Gastrocnemius medialis (tissue), 4 donors: ENCODE measurements at regions not wholly inside any gene's neighbourhood (a gene's known extent, or its start where the extent isn't known, plus 50 kb on each side); places are given as distances from the start of the nearest gene placed in this dataset.
"Not testable (repeated sequence)": the region's sequence is repeated elsewhere in the genome, so short reads cannot be mapped to it uniquely, and the experiment has no call there.

Experiments used
- ATAC-seq, 2 donors: fragments of 150-250 bp; one replicate each; pipeline ENCODE4 v1.9.1; 2016
- DNase-seq, 2 donors: peaks; one replicate each; pipeline ENCODE4 v3.0.0-alpha.2; 2019
- H3K27ac ChIP-seq, 4 donors: fragments of 200-600 bp; sonication (generic); 1 replicate in 1 of 4; 2 replicates in 3 of 4; pipeline ENCODE4 v1.5.1; 2016 to 2018; ENCODE audit warnings: mild to moderate bottlenecking in 2 of 4, moderate library complexity in 1 of 4
- H3K27me3 ChIP-seq, 3 donors: fragments of 200-600 bp; sonication (generic) in 2 of 3; 1 replicate in 1 of 3; 2 replicates in 2 of 3; pipeline versions ENCODE4 v1.5.1 to v1.6.0; 2016 to 2019; ENCODE audit warnings: mild to moderate bottlenecking in 1 of 3, moderate library complexity in 1 of 3
- H3K36me3 ChIP-seq, 2 donors: fragments of 200-600 bp; sonication (generic) in 1 of 2; one replicate each; pipeline ENCODE4 v1.5.1; 2017 to 2018
- H3K4me1 ChIP-seq, 2 donors: fragments of 200-600 bp; sonication (generic) in 1 of 2; one replicate each; pipeline ENCODE4 v1.5.1; 2016 to 2017; ENCODE audit warnings: mild to moderate bottlenecking in 2 of 2
- H3K4me3 ChIP-seq, 4 donors: fragments of 200-600 bp; sonication (generic) in 3 of 4; 1 replicate in 1 of 4; 2 replicates in 3 of 4; pipeline ENCODE4 v1.5.1; 2016 to 2019; ENCODE audit warnings: mild to moderate bottlenecking in 2 of 4
- H3K9me3 ChIP-seq, 3 donors: fragments of 200-600 bp; sonication (generic) in 2 of 3; 1 replicate in 1 of 3; 2 replicates in 2 of 3; pipeline ENCODE4 v1.5.1; 2016 to 2019
- POLR2A ChIP-seq, 2 donors: fragments of 450-650 bp; IDR thresholded peaks; one replicate each; pipeline ENCODE4 v1.6.1; 2017; ENCODE audit warnings: antibody characterized with exemption in 2 of 2, mild to moderate bottlenecking in 2 of 2, moderate library complexity in 2 of 2
- in situ Hi-C, 4 donors: fragments of 200-750 bp; cut with MboI; loops; one replicate each; pipeline versions ENCODE4 v1.15.0 to v1.8.0; 2017; ENCODE audit warnings: low sequenced_read_pairs in 4 of 4
- intact Hi-C: fragments of 100-400 bp; cut with DNase I; formaldehyde crosslinking; loops from one replicate; pipeline ENCODE4 v1.15.1; 2023; ENCODE audit warnings: low total_unique reads
- TF ChIP-seq, protein P1 (sequence below), 5 experiments: fragments of 450-650 bp in 3 of 5; fragments of 200-600 bp in 2 of 5; sonication (generic) in 2 of 5; IDR thresholded peaks in 4 of 5; conservative IDR thresholded peaks in 1 of 5; 1 replicate in 4 of 5; 2 replicates in 1 of 5; pipeline ENCODE4 v1.5.1; 2016 to 2019; ENCODE audit warnings: antibody characterized with exemption in 5 of 5, mild to moderate bottlenecking in 3 of 5, moderate library complexity in 3 of 5

DNA sequence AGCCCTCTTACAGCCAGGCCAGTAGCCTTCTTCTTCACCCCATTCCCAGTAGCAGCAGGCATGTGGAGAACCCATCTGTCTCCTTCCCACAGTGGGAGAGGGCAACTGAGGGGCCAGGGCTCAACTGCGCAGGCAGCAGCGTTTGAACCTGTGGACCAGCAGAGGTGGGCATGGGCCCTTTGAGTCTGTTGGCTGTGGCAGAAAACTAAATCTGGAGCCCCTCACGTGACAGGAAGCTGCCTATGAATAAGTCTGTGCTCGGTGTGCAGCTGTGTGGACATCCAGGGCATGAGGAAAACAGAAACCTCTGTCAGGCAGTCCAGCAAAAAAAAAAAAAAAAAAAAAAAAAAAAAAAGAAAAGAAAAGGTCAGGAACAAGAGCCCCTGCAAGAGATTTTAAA, 189.2 kb upstream of the NR3C1 start:
- intact Hi-C loops: no loop called here
- Histone ChIP-seq H3K9me3 (no peaks in the 10 kb centered on the region), H3K4me1 (no peaks in the 10 kb centered on the region), H3K27ac (no peak overlapping the region), H3K36me3 (no peaks in the 10 kb centered on the region), H3K4me3 (no peak overlapping the region), H3K27me3 (no peaks in the 10 kb centered on the region)
- ATAC-seq: no peak
- in situ Hi-C loops: no loop called here
- TF ChIP-seq, protein P1, sequence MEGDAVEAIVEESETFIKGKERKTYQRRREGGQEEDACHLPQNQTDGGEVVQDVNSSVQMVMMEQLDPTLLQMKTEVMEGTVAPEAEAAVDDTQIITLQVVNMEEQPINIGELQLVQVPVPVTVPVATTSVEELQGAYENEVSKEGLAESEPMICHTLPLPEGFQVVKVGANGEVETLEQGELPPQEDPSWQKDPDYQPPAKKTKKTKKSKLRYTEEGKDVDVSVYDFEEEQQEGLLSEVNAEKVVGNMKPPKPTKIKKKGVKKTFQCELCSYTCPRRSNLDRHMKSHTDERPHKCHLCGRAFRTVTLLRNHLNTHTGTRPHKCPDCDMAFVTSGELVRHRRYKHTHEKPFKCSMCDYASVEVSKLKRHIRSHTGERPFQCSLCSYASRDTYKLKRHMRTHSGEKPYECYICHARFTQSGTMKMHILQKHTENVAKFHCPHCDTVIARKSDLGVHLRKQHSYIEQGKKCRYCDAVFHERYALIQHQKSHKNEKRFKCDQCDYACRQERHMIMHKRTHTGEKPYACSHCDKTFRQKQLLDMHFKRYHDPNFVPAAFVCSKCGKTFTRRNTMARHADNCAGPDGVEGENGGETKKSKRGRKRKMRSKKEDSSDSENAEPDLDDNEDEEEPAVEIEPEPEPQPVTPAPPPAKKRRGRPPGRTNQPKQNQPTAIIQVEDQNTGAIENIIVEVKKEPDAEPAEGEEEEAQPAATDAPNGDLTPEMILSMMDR (IDR thresholded peaks at IDR 0.05 in 4 of 5, conservative IDR thresholded peaks at IDR 0.05 in 1 of 5): no peak
- TF ChIP-seq POLR2A (IDR thresholded peaks at IDR 0.05): no peak
- DNase-seq: no peak

DNA sequence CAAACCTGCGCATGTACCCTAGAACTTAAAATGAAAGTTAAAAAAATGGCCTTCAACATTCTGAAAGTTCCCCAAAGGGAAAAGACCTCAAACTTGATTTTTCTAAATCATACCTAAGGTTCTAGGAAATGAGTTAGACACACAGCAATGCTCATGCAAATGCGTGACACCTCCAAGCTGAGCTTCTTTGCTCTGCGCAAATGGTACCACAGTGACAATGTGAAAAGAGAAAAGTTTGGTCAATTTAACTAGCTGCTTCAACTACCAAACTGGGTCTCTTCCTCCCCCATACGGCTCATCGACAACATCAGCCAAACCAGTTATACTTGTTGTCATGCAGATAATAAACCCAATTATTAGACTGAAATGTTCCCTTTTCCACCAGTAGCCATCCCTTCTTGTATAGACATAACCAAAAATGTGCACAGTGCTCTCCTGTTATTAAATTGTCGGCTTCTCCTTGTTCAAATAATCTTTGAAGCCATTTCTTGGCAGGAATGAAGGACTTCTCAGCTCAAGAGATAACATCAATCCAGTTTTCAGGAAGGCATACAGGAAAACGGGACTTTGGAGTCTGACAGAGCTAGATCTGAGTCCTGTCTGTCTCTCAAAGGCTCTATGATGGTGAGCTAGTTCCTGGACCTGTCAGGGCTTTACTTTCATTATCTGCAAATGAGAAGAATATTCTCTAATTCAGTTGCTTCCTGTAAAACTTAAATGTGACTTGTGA, 185.6 kb upstream of the NR3C1 start:
- H3K9me3 ChIP-seq: no peaks in the 10 kb centered on the region
- H3K4me1 ChIP-seq: no peaks in the 10 kb centered on the region
- H3K4me3 ChIP-seq: no peak overlapping the region
- no peaks in the 10 kb centered on the region for H3K36me3 ChIP-seq
- no peaks in the 10 kb centered on the region for H3K27me3 ChIP-seq
- intact Hi-C loops: no loop called here
- TF ChIP-seq, protein P1 (IDR thresholded peaks at IDR 0.05 in 4 of 5, conservative IDR thresholded peaks at IDR 0.05 in 1 of 5): no peak
- no peak for TF ChIP-seq POLR2A (IDR thresholded peaks at IDR 0.05)
- ATAC-seq: no peak
- no peak for DNase-seq
- in situ Hi-C loops: no loop called here
- no peak overlapping the region for H3K27ac ChIP-seq

DNA sequence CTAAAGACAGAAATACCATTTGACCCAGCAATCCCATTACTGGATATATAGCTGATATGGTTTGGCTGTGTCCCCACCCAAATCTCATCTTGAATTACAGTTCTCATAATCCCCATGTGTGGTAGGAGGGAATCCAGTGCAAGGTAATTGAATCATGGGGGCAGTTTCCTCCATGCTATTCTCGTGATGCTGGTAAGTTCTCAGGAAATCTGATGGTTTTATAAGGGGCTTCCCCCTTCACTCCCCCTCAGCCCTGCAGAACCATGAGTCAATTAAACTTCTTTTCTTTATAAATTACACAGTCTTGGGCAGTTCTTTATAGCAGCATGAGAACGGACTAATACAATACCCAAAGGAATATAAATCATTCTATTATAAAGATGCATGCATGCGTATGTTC, 184.6 kb upstream of the NR3C1 start:
- DNase-seq, in situ Hi-C loops, H3K4me1 ChIP-seq, H3K4me3 ChIP-seq, intact Hi-C loops, H3K27me3 ChIP-seq, ATAC-seq, H3K9me3 ChIP-seq, H3K36me3 ChIP-seq, H3K27ac ChIP-seq: not testable (repeated sequence)

DNA sequence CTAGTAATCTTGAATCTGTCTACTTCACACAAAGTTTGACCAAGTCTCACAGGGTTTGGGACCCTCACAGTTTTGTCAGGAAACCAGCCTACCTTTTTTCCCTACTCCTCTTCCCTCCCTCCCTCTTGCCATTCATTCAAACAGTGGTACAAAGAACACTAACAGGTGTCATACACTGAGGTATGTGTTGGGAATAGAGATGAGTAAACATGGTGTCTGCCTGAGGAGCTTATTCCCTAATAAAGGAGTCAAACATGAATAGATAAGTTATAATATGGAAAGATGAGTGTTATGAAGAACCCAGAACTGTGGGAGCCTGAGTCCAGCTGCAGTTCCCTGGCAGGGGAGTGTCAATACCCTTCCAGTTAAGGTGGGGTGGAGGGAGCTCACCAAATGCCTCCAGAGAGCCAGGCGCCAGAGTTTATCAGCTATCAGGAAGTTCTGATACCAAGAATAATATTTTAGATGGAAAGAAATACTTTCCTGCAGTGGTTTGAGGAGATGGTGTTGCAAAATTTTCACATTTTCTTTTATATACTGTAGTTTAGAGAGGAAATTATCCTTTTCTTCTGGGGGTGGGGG, 183.4 kb upstream of the NR3C1 start:
- intact Hi-C loops (no loop called here), in situ Hi-C loops (no loop called here)
- DNase-seq: no peak
- Histone ChIP-seq H3K4me3 (no peak overlapping the region), H3K27ac (no peak overlapping the region), H3K4me1 (no peaks in the 10 kb centered on the region), H3K27me3 (no peaks in the 10 kb centered on the region), H3K9me3 (no peaks in the 10 kb centered on the region), H3K36me3 (no peaks in the 10 kb centered on the region)
- TF ChIP-seq POLR2A (IDR thresholded peaks at IDR 0.05): no peak
- TF ChIP-seq, protein P1 (IDR thresholded peaks at IDR 0.05 in 4 of 5, conservative IDR thresholded peaks at IDR 0.05 in 1 of 5): no peak
- no peak for ATAC-seq

DNA sequence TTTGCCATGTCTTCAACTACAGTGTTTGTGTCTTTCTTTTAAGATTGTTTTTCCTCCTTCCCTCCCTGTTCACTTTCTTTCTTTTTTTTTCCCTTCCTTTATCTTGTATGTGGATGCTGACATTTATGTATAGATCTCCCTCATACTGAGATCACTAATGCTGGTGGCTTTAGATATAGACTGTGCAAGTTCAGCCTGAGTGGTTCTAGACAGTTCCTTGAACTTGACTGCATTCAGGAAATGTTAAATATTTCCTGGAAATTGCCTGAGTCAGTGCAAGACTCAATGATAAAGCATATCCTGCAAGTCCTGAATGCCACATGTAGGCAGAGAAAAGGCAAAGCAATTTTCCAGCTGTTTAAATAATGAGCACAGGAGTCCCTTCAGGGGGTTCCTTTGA, 182.5 kb upstream of the NR3C1 start:
- H3K4me3 ChIP-seq: no peak overlapping the region
- ATAC-seq: no peak
- H3K36me3 ChIP-seq: no peaks in the 10 kb centered on the region
- no peaks in the 10 kb centered on the region for H3K9me3 ChIP-seq
- H3K4me1 ChIP-seq: no peaks in the 10 kb centered on the region
- no peak overlapping the region for H3K27ac ChIP-seq
- in situ Hi-C loops: no loop called here
- no peaks in the 10 kb centered on the region for H3K27me3 ChIP-seq
- intact Hi-C loops: no loop called here
- TF ChIP-seq, protein P1 (IDR thresholded peaks at IDR 0.05 in 4 of 5, conservative IDR thresholded peaks at IDR 0.05 in 1 of 5): no peak
- no peak for TF ChIP-seq POLR2A (IDR thresholded peaks at IDR 0.05)
- no peak for DNase-seq
